ENCODE measurements at regions not wholly inside any gene's neighbourhood (a gene's known extent, or its start where the extent isn't known, plus 50 kb on each side); places are given as distances from the start of the nearest gene placed in this dataset.

DNA sequence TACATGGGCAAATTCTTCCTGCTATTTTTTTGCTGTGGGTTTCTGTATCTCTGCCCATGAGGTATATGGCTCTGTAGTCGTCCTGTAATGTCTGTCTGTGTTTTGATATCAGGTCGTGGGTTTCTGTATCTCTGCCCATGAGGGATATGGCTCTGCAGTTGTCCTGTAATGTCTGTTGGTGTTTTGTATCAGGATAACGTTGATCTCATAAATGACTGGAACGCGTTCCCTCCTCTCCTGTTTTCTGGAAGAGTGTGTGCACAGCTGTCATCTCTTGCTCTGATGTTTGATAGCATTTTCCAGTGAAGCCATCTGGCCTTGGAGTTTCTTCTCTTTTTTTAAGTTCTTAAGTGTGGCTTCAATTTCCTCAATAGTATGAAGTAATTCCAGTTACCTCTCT, 57.2 kb downstream of the SOX1 start:
- Histone ChIP-seq H3K9me3 (ENCODE audit: control insufficient read depth, low read length) (no peaks in the 10 kb centered on the region), H3K27me3 (ENCODE audit: control insufficient read depth, insufficient read depth, low read length, poor library complexity, severe bottlenecking) (no peaks in the 10 kb centered on the region), H3K36me3 (ENCODE audit: control insufficient read depth, insufficient read depth, low read length) (no peaks in the 10 kb centered on the region), H3K4me3 (ENCODE audit: insufficient read depth, low read depth, low read length) (no peak overlapping the region), H3K4me1 (ENCODE audit: control insufficient read depth, insufficient read depth, low read length) (peaks cover 8% of the 10 kb centered on the region), H3K27ac (ENCODE audit: insufficient read depth, low read depth, low read length, poor library complexity, severe bottlenecking) (no peak overlapping the region)
- 84% methylated on average over 5 of the region's 5 CpGs for WGBS, 2 experiments

- H3K9me3 ChIP-seq (ENCODE audit: control insufficient read depth, low read length): no peaks in the 10 kb centered on the region
Observed at GRCh38 chr13:112127564-112128330, 60.8 kb downstream of the SOX1 start.

GRCh38 chr13:112128331-112128610, 61.3 kb downstream of the SOX1 start:
- H3K27ac ChIP-seq (ENCODE audit: insufficient read depth, low read depth, low read length, poor library complexity, severe bottlenecking): no peak overlapping the region
- H3K4me3 ChIP-seq (ENCODE audit: insufficient read depth, low read depth, low read length): no peak overlapping the region
- H3K9me3 ChIP-seq (ENCODE audit: control insufficient read depth, low read length): no peaks in the 10 kb centered on the region
- no peaks in the 10 kb centered on the region for H3K36me3 ChIP-seq (ENCODE audit: control insufficient read depth, insufficient read depth, low read length)
- 90 to 91% methylated on average over 8 of the region's 8 CpGs for WGBS, 2 experiments
- H3K4me1 ChIP-seq (ENCODE audit: control insufficient read depth, insufficient read depth, low read length): peaks cover 8% of the 10 kb centered on the region
- no peaks in the 10 kb centered on the region for H3K27me3 ChIP-seq (ENCODE audit: control insufficient read depth, insufficient read depth, low read length, poor library complexity, severe bottlenecking)

More at GRCh38 chr13:112127564-112128330, 60.8 kb downstream of the SOX1 start:
- Histone ChIP-seq H3K27me3 (ENCODE audit: control insufficient read depth, insufficient read depth, low read length, poor library complexity, severe bottlenecking) (no peaks in the 10 kb centered on the region), H3K27ac (ENCODE audit: insufficient read depth, low read depth, low read length, poor library complexity, severe bottlenecking) (no peak overlapping the region), H3K36me3 (ENCODE audit: control insufficient read depth, insufficient read depth, low read length) (no peaks in the 10 kb centered on the region), H3K4me1 (ENCODE audit: control insufficient read depth, insufficient read depth, low read length) (peaks cover 8% of the 10 kb centered on the region), H3K4me3 (ENCODE audit: insufficient read depth, low read depth, low read length) (no peak overlapping the region)
- WGBS, 2 experiments: 87 to 91% methylated on average over 15 of the region's 15 CpGs

- H3K4me1 ChIP-seq (ENCODE audit: control insufficient read depth, insufficient read depth, low read length): no peaks in the 10 kb centered on the region
- no peaks in the 10 kb centered on the region for H3K27me3 ChIP-seq (ENCODE audit: control insufficient read depth, insufficient read depth, low read length, poor library complexity, severe bottlenecking)
- no peak overlapping the region for H3K27ac ChIP-seq (ENCODE audit: insufficient read depth, low read depth, low read length, poor library complexity, severe bottlenecking)
- H3K9me3 ChIP-seq (ENCODE audit: control insufficient read depth, low read length): no peaks in the 10 kb centered on the region
- WGBS, 2 experiments: 98% methylated on average over 7 of the region's 7 CpGs
- no peaks in the 10 kb centered on the region for H3K36me3 ChIP-seq (ENCODE audit: control insufficient read depth, insufficient read depth, low read length)
- no peak overlapping the region for H3K4me3 ChIP-seq (ENCODE audit: insufficient read depth, low read depth, low read length)
Observed at GRCh38 chr13:112130418-112130817, 63.5 kb downstream of the SOX1 start.

- 92 to 93% methylated on average over 25 of the region's 25 CpGs for WGBS, 2 experiments
- no peaks in the 10 kb centered on the region for H3K27me3 ChIP-seq (ENCODE audit: control insufficient read depth, insufficient read depth, low read length, poor library complexity, severe bottlenecking)
- no peak overlapping the region for H3K4me3 ChIP-seq (ENCODE audit: insufficient read depth, low read depth, low read length)
Observed at GRCh38 chr13:112131081-112131712, 64.2 kb downstream of the SOX1 start.

GRCh38 chr13:112131713-112132113, 64.8 kb downstream of the SOX1 start:
- no peaks in the 10 kb centered on the region for H3K4me1 ChIP-seq (ENCODE audit: control insufficient read depth, insufficient read depth, low read length)
- no peaks in the 10 kb centered on the region for H3K9me3 ChIP-seq (ENCODE audit: control insufficient read depth, low read length)
- H3K36me3 ChIP-seq (ENCODE audit: control insufficient read depth, insufficient read depth, low read length): no peaks in the 10 kb centered on the region
- H3K27me3 ChIP-seq (ENCODE audit: control insufficient read depth, insufficient read depth, low read length, poor library complexity, severe bottlenecking): no peaks in the 10 kb centered on the region
- H3K4me3 ChIP-seq (ENCODE audit: insufficient read depth, low read depth, low read length): no peak overlapping the region
- H3K27ac ChIP-seq (ENCODE audit: insufficient read depth, low read depth, low read length, poor library complexity, severe bottlenecking): no peak overlapping the region
- WGBS, 2 experiments: 91 to 92% methylated on average over 11 of the region's 11 CpGs

More at GRCh38 chr13:112131081-112131712, 64.2 kb downstream of the SOX1 start:
- Histone ChIP-seq H3K27ac (ENCODE audit: insufficient read depth, low read depth, low read length, poor library complexity, severe bottlenecking) (no peak overlapping the region), H3K9me3 (ENCODE audit: control insufficient read depth, low read length) (no peaks in the 10 kb centered on the region), H3K4me1 (ENCODE audit: control insufficient read depth, insufficient read depth, low read length) (no peaks in the 10 kb centered on the region), H3K36me3 (ENCODE audit: control insufficient read depth, insufficient read depth, low read length) (no peaks in the 10 kb centered on the region)

- Histone ChIP-seq H3K27me3 (ENCODE audit: control insufficient read depth, insufficient read depth, low read length, poor library complexity, severe bottlenecking) (no peaks in the 10 kb centered on the region), H3K4me1 (ENCODE audit: control insufficient read depth, insufficient read depth, low read length) (no peaks in the 10 kb centered on the region), H3K27ac (ENCODE audit: insufficient read depth, low read depth, low read length, poor library complexity, severe bottlenecking) (no peak overlapping the region), H3K36me3 (ENCODE audit: control insufficient read depth, insufficient read depth, low read length) (no peaks in the 10 kb centered on the region), H3K9me3 (ENCODE audit: control insufficient read depth, low read length) (no peaks in the 10 kb centered on the region), H3K4me3 (ENCODE audit: insufficient read depth, low read depth, low read length) (no peak overlapping the region)
- 94% methylated on average over 17 of the region's 17 CpGs for WGBS, 2 experiments
Observed at GRCh38 chr13:112132142-112132541, 65.2 kb downstream of the SOX1 start.

GRCh38 chr13:112132619-112133018, 65.7 kb downstream of the SOX1 start:
- Histone ChIP-seq H3K27me3 (ENCODE audit: control insufficient read depth, insufficient read depth, low read length, poor library complexity, severe bottlenecking) (no peaks in the 10 kb centered on the region), H3K4me1 (ENCODE audit: control insufficient read depth, insufficient read depth, low read length) (no peaks in the 10 kb centered on the region), H3K9me3 (ENCODE audit: control insufficient read depth, low read length) (no peaks in the 10 kb centered on the region), H3K27ac (ENCODE audit: insufficient read depth, low read depth, low read length, poor library complexity, severe bottlenecking) (no peak overlapping the region), H3K36me3 (ENCODE audit: control insufficient read depth, insufficient read depth, low read length) (no peaks in the 10 kb centered on the region), H3K4me3 (ENCODE audit: insufficient read depth, low read depth, low read length) (no peak overlapping the region)
- 94 to 95% methylated on average over 9 of the region's 9 CpGs for WGBS, 2 experiments

DNA sequence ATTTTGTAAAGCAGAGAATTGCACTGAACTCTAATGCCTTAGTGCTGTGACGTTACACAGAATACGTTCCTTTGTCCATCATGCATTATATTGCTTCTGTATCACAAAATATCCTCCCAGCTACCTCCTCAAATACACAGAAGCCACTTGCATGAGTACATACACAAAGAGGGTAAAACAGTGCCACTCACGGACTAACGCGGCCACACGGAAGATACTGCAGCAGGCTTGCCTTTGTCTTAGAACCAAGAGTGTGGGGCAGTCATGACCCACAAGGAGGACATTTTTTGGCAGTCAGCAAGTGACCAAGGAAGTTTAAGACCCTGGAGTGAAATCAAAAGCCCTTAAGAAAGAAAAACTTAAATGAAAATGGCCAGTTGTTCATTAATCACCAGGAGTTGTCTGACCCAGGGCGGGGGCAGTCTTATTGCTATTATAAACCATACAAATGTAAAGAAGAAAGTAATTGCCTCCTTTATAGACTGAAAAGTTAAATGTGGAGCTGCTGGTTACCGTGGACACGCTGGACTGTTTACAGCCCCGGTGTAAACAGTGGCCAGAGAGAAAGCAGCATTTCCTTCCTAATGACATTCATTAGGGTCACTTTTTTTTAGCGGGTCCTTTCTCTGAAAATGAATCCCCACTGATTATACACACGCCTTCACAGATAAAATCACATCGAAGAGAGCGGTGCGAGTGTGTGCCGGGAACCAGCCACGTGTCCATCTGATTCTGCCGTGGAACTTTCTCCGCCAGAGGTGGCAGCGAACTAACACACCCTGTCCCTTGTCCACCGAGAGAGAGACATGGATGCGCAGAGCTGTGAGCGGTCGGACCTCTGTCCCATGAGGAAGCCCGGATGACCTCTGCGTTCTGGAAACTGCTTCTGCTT, 66.8 kb downstream of the SOX1 start:
- Histone ChIP-seq H3K4me1 (ENCODE audit: control insufficient read depth, insufficient read depth, low read length) (peaks cover 6% of the 10 kb centered on the region), H3K9me3 (ENCODE audit: control insufficient read depth, low read length) (no peaks in the 10 kb centered on the region), H3K27ac (ENCODE audit: insufficient read depth, low read depth, low read length, poor library complexity, severe bottlenecking) (no peak overlapping the region), H3K27me3 (ENCODE audit: control insufficient read depth, insufficient read depth, low read length, poor library complexity, severe bottlenecking) (no peaks in the 10 kb centered on the region), H3K36me3 (ENCODE audit: control insufficient read depth, insufficient read depth, low read length) (no peaks in the 10 kb centered on the region), H3K4me3 (ENCODE audit: insufficient read depth, low read depth, low read length) (no peak overlapping the region)
- 91% methylated on average over 25 to 26 of the region's 26 CpGs for WGBS, 2 experiments

Measured in ectodermal cell (in vitro differentiated cells).